Fibroblast of mammary gland (primary cell): ENCODE measurements at regions not wholly inside any gene's neighbourhood (a gene's known extent, or its start where the extent isn't known, plus 50 kb on each side); places are given as distances from the start of the nearest gene placed in this dataset.
"Not testable (repeated sequence)": the region's sequence is repeated elsewhere in the genome, so short reads cannot be mapped to it uniquely, and the experiment has no call there.

Source experiments
- DNase-seq: peaks from one replicate; pipeline ENCODE4 v3.0.0-alpha.2; 2010; ENCODE audit warnings: low read depth
- H3K4me3 ChIP-seq: 2 replicates; pipeline ENCODE4 v1.5.1; 2011; ENCODE audit warnings: low read depth, mild to moderate bottlenecking, low read length, moderate library complexity; ENCODE audit not compliant: control insufficient read depth
- CTCF ChIP-seq: conservative IDR thresholded peaks from 2 replicates; pipeline ENCODE4 v1.5.1; 2011; ENCODE audit warnings: low read depth, low read length, inconsistent platforms; ENCODE audit not compliant: control insufficient read depth, insufficient read depth

GRCh38 chr20:55424476-55424875, 580.8 kb downstream of the CBLN4 start:
- no peak for TF ChIP-seq CTCF
- no peak overlapping the region for H3K4me3 ChIP-seq
- no peak for DNase-seq

- DNase-seq = no peak
- no peak for TF ChIP-seq CTCF
- no peak overlapping the region for H3K4me3 ChIP-seq
Observed at GRCh38 chr20:55417836-55418235, 587.5 kb downstream of the CBLN4 start.

GRCh38 chr20:55415567-55416142, 589.7 kb downstream of the CBLN4 start:
- no peak overlapping the region for H3K4me3 ChIP-seq
- DNase-seq = peak; percentile 12
- TF ChIP-seq CTCF = peak; percentile 34

- DNase-seq, H3K4me3 ChIP-seq: not testable (repeated sequence)
Observed at GRCh38 chr20:55412508-55412907, 592.8 kb downstream of the CBLN4 start.

GRCh38 chr20:55406891-55407290, 598.4 kb downstream of the CBLN4 start:
- H3K4me3 ChIP-seq = no peak overlapping the region
- no peak for DNase-seq
- no peak for TF ChIP-seq CTCF

- DNase-seq = no peak
- no peak overlapping the region for H3K4me3 ChIP-seq
- TF ChIP-seq CTCF = no peak
Observed at GRCh38 chr20:55394592-55394991, 610.7 kb downstream of the CBLN4 start.

GRCh38 chr20:55390791-55391190, 614.5 kb downstream of the CBLN4 start:
- no peak overlapping the region for H3K4me3 ChIP-seq

More at GRCh38 chr20:55390791-55391190, 614.5 kb downstream of the CBLN4 start:
- TF ChIP-seq CTCF = no peak
- DNase-seq = no peak
